ENCODE measurements at regions not wholly inside any gene's neighbourhood (a gene's known extent, or its start where the extent isn't known, plus 50 kb on each side); places are given as distances from the start of the nearest gene placed in this dataset.

- DNase-seq (ENCODE audit: low spot score) (no peak), FAIRE-seq (no peak)
Observed at GRCh38 chr16:5509336-5509735, 411.7 kb upstream of the EEF2KMT start.

- DNase-seq (ENCODE audit: low spot score), result no peak
- FAIRE-seq, result peak; percentile 62
Observed at GRCh38 chr16:5508371-5508770, 410.8 kb upstream of the EEF2KMT start.

DNA sequence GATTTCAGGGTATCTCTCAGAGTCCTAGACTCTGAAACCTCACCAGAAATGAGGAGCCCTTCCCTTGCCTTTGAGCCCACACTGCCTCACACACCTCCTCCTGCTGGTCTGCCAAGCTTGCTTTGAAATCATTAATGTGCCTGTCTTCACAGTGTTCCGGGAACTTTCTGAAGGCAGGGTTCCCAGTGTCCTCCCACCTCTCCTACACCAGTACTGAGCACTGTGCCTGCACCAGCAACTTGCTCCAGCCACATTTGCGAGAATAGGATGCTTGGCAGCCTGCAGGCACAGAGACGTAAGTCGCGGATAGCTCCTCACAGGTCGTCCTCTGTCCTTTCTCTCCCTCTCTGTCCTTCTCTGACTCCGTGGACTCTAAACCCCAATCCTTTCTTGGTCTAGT is 408.4 kb upstream of the EEF2KMT start:
- DNase-seq (ENCODE audit: low spot score) (no peak), FAIRE-seq (no peak)

DNA sequence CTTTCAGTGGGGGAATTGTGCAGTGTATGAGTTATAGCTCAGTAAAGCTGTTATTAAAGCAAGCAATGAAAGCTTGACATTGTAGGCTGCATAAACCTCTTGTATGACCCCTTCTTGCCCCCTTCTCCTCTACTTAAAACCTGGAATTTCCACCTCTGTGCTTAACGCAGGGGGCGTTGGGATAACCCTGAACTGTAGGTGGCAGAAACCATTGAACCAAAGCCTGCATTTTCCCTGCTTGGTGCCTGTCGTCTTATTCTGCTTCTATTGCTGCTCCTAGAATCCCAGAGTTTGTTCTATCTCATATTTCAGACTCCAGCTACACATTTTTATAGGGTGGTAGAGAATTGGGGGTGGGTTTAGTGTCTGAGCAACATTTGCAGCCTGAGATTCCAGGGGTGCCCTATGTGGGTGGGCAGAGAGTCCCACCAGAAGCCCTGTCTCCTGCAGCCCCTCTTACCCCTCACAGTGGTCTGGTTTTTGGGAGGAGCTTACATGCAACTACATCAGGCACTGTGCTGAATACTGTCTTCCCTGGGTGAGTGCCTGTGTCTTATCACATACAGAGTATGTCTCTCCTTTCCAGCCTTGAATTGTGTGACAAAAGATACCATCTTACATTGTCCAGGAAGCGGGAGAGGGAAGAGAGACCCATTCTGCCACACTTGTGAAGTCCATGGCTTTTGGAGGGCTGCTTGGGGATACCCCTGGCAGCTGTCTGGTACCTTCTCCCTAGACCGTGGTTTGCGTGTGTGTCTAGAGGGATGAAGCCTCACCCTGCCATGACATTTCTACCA is 407.7 kb upstream of the EEF2KMT start:
- FAIRE-seq (no peak), DNase-seq (ENCODE audit: low spot score) (no peak)

DNA sequence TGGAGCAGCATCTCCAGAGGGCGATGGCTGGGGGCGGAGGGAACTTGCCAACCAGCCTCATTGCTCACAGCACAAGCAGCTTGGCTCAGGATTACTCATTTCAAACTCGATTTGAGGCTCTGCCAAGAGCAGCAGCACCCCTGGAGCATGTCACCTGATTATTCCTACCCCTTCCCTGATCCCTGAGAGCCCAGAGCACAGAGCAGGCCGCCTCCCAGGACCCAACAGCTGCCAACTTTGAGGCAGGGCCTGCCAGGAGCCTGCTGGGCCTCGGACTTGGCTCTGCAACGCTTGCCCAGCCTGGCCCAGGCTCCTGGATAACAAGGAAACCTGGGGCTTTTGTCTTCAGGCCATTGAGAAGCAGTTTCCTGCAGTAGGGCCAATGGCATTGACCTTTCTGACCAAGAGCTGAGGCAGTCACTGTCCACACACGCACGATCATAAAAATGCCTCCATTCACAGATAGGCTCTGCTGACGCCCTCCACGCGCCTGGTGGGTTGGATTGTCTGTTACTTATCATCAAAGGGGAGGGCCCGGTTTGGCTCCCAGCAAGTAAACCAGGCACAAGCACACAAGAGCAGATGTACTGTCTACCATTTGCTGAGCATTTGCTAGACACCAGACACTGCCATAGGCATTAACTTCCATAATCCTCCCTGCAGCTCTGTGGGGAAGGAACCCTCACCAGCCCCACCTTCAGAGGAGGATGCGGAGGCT is 406.6 kb upstream of the EEF2KMT start:
- FAIRE-seq (no peak), DNase-seq (ENCODE audit: low spot score) (peak; percentile 22)

DNA sequence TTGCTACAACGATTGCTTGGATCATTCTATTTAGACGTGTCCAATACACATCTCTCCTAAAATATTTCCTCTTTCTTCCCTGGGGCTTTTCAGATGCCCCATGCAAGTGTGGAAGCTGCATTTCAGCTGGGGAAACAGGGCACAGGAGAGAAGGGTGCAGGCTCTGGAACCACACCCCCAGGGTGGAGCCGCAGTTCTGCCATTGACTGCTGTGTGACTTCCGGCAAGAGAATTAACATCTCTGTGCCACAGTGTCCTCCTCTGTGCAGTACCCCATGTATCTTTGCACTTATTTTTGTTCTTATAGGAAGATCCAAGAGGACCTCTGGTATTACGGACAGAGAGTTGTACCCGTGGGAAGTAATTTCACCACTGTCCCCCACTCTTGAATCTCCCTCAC is 405.3 kb upstream of the EEF2KMT start:
- FAIRE-seq, result no peak
- DNase-seq (ENCODE audit: low spot score), result no peak

GRCh38 chr16:5502467-5502869 is 404.9 kb upstream of the EEF2KMT start:
- peak; percentile 55 for DNase-seq (ENCODE audit: low spot score)
- no peak for FAIRE-seq

DNA sequence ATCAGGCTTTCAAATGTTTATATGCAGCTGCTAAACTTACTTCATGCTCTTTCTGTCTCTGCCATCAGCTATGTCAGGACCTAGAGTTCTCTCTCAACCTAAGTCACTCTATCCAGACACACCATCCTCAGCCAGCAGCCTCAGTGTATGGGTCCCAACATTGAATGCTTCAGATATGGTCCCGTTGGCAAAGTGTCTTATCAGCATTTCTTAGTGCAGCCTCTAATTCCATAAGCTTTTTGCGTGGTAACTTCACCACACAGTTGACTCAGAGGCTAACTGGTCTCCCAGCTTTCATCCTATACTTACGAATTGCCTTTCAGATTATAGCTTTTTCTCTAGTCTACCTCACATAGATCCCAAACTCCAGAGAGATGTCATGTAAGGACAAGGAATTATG is 402.9 kb upstream of the EEF2KMT start:
- DNase-seq (ENCODE audit: low spot score) (no peak), FAIRE-seq (no peak)

DNA sequence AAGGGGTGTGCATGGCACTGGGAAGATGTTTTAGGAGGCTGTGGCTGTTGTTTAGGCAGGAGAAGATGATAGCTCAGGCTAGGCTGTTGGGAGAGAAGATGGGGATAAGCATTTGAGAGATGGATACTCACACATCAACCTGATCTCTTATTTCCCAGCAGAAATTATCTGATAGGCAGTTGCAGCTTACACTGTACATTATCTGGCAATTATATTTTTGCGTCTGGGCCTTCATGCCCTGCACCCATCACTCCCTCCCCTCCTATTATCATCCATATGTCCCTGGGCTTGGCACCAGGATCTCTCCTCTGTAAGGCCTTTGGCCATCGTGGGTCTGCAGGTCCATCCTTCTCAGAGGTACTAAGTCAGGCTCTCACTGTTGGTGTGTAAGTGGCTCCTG is 401.0 kb upstream of the EEF2KMT start:
- no peak for FAIRE-seq

GRCh38 chr16:5496013-5496412 is 398.4 kb upstream of the EEF2KMT start:
- FAIRE-seq (no peak), DNase-seq (ENCODE audit: low spot score) (no peak)

More for the DNA sequence above, 401.0 kb upstream of the EEF2KMT start:
- DNase-seq (ENCODE audit: low spot score), result no peak

DNA sequence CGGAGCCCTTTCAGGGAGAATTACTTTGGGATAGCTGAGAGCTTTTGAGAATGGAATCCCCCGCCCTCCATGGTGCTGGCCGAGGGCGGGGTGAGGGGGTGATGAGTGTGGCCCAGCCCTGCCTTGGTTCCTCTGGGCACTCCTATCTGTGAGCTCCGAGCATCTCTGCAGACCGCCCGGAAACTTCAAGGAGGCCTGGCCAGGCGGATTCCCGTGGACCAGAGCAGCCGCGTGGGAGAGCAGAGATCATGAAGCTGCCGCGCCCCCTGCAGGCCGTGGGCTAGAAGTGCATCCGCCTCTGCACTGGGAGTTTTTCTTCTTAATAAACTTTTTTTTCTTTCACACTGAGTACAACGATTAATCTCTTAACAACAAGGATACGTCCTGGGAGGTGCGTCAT is 392.9 kb upstream of the EEF2KMT start:
- FAIRE-seq (no peak), DNase-seq (ENCODE audit: low spot score) (peak; percentile 72)

DNA sequence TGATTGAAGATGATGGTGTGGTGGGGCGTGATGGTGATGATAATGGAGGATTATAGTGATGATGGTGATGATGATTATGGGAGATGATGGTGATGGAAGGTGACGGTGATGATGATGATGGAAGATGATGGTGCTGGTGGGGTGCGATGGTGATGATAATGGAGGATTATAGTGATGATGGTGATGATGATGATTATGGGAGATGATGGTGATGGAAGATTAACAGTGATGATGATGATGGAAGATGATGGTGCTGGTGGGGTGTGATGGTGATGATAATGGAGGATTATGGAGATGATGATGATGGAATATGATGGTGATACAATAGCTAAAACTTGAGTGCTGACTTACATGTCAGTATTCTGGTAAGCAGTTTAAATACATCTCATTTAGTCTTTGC is 391.0 kb upstream of the EEF2KMT start:
- FAIRE-seq (peak; percentile 27), DNase-seq (ENCODE audit: low spot score) (no peak)

- no peak for DNase-seq (ENCODE audit: low spot score)
- FAIRE-seq, result peak; percentile 89
Observed at GRCh38 chr16:5487728-5488127, 390.1 kb upstream of the EEF2KMT start.

DNA sequence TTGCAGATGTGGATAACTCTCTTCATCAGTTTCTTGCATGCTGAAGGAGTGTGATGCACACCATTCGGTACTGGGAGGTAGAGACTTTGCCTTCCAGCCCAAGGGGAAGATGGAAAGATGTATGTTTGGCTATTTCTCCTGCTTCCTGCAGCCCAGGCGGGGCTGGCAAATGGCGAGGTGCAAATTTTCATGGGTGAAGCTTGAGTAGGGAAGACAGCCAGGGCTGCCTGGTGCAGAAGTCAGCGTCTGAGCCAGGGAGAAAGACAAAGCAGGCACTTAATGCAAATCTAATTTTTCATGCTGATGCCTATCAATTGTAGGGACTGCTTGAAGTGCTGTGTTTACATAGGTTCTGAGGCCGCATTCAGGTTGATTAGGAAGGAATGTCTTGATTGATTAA is 384.7 kb upstream of the EEF2KMT start:
- no peak for DNase-seq (ENCODE audit: low spot score)
- no peak for FAIRE-seq

- no peak for DNase-seq (ENCODE audit: low spot score)
- no peak for FAIRE-seq
Observed at GRCh38 chr16:5480431-5481195, 383.0 kb upstream of the EEF2KMT start.

DNA sequence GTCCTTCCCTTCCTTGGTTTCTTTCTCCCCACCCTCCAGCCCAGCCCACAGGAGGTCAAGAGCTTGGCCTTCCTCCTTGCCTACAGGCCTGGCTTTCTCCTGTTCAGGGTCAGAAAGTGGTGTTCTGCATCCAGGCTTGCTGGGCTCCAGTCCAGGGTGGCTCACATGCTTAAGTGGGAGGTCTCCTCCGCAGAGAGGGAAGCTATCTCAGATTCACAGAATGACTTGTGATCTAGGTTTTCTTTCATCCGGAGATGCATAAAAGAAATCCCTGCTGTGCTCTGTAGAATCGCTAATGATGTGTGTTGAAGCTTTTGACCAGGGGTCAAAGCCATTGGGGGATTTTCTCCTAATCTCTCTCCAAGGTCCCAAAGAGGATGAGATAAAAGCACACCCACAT is 382.3 kb upstream of the EEF2KMT start:
- FAIRE-seq (no peak), DNase-seq (ENCODE audit: low spot score) (no peak)

GRCh38 chr16:5478036-5478435 is 380.4 kb upstream of the EEF2KMT start:
- DNase-seq (ENCODE audit: low spot score) (no peak), FAIRE-seq (no peak)

- DNase-seq (ENCODE audit: low spot score) (no peak), FAIRE-seq (no peak)
Observed at GRCh38 chr16:5477251-5477650, 379.7 kb upstream of the EEF2KMT start.

DNA sequence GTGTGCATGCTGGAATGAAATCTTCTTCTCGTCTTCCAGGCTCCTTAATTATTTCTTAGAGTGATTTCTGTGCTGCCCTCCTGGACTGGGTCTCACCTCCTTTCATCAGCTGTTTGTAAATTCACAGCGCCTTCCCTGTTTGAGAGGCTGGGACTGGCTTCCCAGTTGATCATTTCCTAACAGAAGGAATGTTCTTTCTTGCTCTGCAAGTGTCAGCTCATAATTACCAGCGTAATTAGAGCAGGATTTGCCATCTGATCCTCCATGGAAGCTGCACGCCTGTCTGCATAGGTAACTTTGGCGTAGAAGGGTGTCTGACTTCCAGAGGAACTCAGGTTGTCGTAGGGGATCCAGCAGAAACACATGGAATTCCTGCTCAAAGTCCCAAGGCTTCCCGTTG is 375.0 kb upstream of the EEF2KMT start:
- DNase-seq (ENCODE audit: low spot score), result no peak
- FAIRE-seq, result no peak

- FAIRE-seq, result no peak
- DNase-seq (ENCODE audit: low spot score), result no peak
Observed at GRCh38 chr16:5468488-5468887, 370.9 kb upstream of the EEF2KMT start.

GRCh38 chr16:5467552-5467951 is 370.0 kb upstream of the EEF2KMT start:
- no peak for DNase-seq (ENCODE audit: low spot score)
- FAIRE-seq, result no peak

- FAIRE-seq, result no peak
- no peak for DNase-seq (ENCODE audit: low spot score)
Observed at GRCh38 chr16:5466551-5466950, 369.0 kb upstream of the EEF2KMT start.
